HUES48 (cell line): ENCODE measurements at regions not wholly inside any gene's neighbourhood (a gene's known extent, or its start where the extent isn't known, plus 50 kb on each side); places are given as distances from the start of the nearest gene placed in this dataset.

Experiments
- H3K27ac ChIP-seq: one replicate; pipeline ENCODE4 v1.7.0; 2013; ENCODE audit warnings: low read depth, low read length, inconsistent platforms
- H3K27me3 ChIP-seq: 2 replicates; pipeline ENCODE4 v1.6.1; 2013; ENCODE audit warnings: mild to moderate bottlenecking, low read length; ENCODE audit not compliant: control insufficient read depth, insufficient read depth
- H3K36me3 ChIP-seq: 2 replicates; pipeline ENCODE4 v1.6.1; 2013; ENCODE audit warnings: low read length; ENCODE audit not compliant: control insufficient read depth, insufficient read depth
- H3K4me1 ChIP-seq: 2 replicates; pipeline ENCODE4 v1.6.1; 2013; ENCODE audit warnings: mild to moderate bottlenecking, low read length; ENCODE audit not compliant: control insufficient read depth, insufficient read depth
- H3K4me3 ChIP-seq: 2 replicates; pipeline ENCODE4 v1.5.1; 2013; ENCODE audit warnings: mild to moderate bottlenecking, low read depth, low read length
- H3K9ac ChIP-seq: 2 replicates; pipeline ENCODE4 v1.6.1; 2013; ENCODE audit warnings: mild to moderate bottlenecking, low read depth, low read length, moderate library complexity
- H3K9me3 ChIP-seq: 2 replicates; pipeline ENCODE4 v1.6.1; 2013; ENCODE audit warnings: low read length; ENCODE audit not compliant: control insufficient read depth, insufficient read depth

DNA sequence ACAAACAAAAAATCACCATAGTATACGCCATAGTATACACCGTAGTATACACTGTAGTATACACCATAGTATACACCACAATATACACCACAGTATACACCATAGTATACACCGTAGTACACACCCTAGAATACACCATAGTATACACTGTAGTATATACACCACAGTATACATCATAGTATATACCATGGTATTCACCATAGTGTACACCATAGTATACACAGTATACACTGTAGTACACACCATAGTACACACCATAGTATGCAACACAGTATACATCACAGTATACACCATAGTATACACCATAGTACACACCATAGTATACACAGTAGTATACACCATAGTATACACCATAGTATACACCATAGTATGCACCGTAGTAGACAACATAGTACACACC, 157.6 kb upstream of the ADARB2 start:
- H3K9ac ChIP-seq = no peak overlapping the region
- H3K36me3 ChIP-seq = no peaks in the 10 kb centered on the region
- H3K9me3 ChIP-seq = peaks cover under 1% of the 10 kb centered on the region; the same call in 1 of the 2 replicates
- H3K4me1 ChIP-seq = no peaks in the 10 kb centered on the region
- no peaks in the 10 kb centered on the region for H3K27me3 ChIP-seq
- no peak overlapping the region for H3K4me3 ChIP-seq
- H3K27ac ChIP-seq = no peak overlapping the region

DNA sequence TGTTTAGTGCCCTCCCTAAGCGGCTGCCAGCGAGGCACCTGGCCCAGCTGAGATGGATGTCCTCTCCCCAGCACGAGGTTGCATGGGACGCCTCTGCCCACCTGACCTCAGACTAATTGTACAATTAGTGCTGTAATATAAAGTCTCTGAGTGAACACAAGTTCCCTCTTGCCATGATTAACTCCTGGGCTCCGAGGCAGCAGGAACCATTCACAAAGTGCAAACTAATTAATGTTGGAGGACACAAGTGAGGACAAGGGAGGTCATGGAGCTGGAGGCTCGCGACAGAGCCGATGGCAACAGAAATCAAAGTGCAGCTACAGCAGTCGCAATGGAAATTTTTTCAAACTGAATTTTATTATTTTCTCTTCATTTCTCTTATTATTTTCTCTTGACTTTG, 156.6 kb upstream of the ADARB2 start:
- H3K27me3 ChIP-seq = no peaks in the 10 kb centered on the region
- no peaks in the 10 kb centered on the region for H3K4me1 ChIP-seq
- no peak overlapping the region for H3K4me3 ChIP-seq
- H3K27ac ChIP-seq = no peak overlapping the region
- no peaks in the 10 kb centered on the region for H3K36me3 ChIP-seq
- H3K9ac ChIP-seq = no peak overlapping the region
- no peaks in the 10 kb centered on the region for H3K9me3 ChIP-seq

DNA sequence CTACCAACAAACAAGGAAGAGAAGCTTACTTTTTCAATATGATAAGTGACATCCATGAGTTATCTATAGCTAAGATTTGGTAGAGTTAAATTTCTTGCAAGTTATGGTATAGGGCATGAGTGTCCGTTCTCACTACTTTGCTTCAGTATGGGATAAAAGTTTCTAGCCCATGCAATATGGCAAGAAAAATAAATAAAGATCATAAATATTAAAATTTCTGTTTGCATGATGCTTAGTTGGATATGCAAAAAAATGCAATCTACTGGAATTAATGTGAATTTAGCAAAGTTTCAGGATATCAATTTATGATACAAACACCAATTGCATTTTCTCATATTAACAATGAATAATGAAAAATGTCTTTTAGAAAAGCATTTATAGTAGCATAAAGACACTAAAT, 148.7 kb upstream of the ADARB2 start:
- H3K36me3 ChIP-seq = no peaks in the 10 kb centered on the region
- H3K9ac ChIP-seq = no peak overlapping the region
- H3K4me3 ChIP-seq = no peak overlapping the region
- H3K9me3 ChIP-seq = peaks cover 12% of the 10 kb centered on the region
- H3K27ac ChIP-seq = no peak overlapping the region
- H3K27me3 ChIP-seq = no peaks in the 10 kb centered on the region
- H3K4me1 ChIP-seq = no peaks in the 10 kb centered on the region

DNA sequence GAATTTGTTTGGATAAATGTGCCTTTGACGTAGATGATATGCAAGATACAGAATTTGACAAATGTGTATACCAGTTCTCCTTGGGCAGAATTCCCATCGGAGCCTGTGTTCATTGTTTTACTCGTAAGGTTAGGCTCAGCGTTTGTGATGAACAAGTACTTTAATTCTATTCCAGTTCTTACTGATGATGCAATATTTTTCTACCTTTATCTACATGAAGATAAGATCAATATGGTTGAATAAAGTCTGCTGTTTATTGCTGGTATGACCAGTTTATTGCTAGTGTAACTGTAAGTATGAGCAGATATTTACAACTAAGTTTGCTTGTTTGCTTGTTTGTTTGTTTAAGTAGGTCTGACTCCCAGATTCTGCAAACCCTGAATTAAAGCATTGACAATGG, 145.4 kb upstream of the ADARB2 start:
- H3K36me3 ChIP-seq = no peaks in the 10 kb centered on the region
- H3K27me3 ChIP-seq = no peaks in the 10 kb centered on the region
- no peak overlapping the region for H3K27ac ChIP-seq
- peaks cover 12% of the 10 kb centered on the region for H3K9me3 ChIP-seq
- no peaks in the 10 kb centered on the region for H3K4me1 ChIP-seq
- no peak overlapping the region for H3K4me3 ChIP-seq
- no peak overlapping the region for H3K9ac ChIP-seq

DNA sequence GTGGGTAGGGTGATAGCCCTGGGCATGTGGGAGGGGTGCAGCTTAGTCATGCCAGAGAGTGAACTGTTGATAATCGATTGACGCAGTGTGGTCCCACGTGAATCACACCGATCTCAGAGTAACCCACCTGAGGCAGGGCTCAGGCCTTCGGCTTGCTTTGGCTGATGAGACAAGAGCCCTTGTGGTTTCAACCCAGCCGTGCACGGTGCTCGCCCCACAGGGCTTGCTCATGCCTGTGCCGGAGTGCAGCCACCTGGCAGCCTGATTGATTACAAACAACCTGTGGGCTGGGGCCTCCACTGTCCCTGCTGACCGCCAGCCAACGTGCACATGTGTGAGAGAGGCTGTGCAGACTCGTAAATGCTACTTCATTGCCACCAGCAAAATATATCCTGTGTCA, 144.9 kb upstream of the ADARB2 start:
- no peaks in the 10 kb centered on the region for H3K4me1 ChIP-seq
- no peaks in the 10 kb centered on the region for H3K27me3 ChIP-seq
- H3K9me3 ChIP-seq = peaks cover 12% of the 10 kb centered on the region
- H3K27ac ChIP-seq = no peak overlapping the region
- no peaks in the 10 kb centered on the region for H3K36me3 ChIP-seq
- no peak overlapping the region for H3K4me3 ChIP-seq
- no peak overlapping the region for H3K9ac ChIP-seq

DNA sequence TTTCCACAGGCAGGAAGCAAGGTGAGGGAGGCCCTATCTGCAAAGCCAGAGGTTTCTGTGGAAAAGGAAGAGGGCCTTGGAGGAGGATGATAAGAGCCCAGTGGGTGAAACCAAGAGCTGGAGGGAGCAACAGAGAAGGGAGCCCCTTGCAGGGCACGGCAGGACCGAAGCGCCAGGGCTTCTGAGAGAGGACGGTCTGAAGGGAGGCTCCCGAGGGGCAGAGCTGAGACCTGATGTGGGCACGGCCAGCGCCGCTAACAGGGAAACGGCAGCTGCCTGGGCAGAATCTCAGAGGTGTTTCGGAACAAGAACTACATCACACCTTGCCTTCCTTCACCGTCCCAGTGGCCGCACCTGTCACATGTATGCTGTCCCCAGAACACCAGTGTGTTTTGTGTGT, 144.3 kb upstream of the ADARB2 start:
- Histone ChIP-seq H3K27me3 (no peaks in the 10 kb centered on the region), H3K9ac (no peak overlapping the region), H3K27ac (no peak overlapping the region), H3K36me3 (no peaks in the 10 kb centered on the region), H3K9me3 (peaks cover 8% of the 10 kb centered on the region), H3K4me1 (no peaks in the 10 kb centered on the region), H3K4me3 (no peak overlapping the region)

DNA sequence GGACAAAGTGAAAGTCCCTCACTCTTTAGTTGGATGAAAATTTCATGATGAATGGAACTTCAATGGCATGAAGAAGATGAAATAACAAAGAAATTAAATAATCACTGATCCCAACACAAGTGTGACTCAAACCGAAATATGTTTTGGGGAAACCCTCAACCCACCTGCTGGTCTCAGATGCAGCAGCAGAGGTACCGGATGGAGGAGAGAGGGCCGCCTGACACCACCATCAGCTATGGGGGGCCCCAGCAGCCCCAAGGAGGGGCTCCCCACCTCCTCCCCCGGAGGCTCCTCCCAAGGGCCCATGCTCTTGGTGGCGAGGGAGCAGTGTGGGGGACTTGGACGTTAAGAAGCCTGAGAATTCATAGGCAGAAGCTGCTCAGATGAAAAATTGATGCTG, 137.2 kb upstream of the ADARB2 start:
- H3K27ac ChIP-seq = no peak overlapping the region
- H3K4me1 ChIP-seq = no peaks in the 10 kb centered on the region
- no peaks in the 10 kb centered on the region for H3K36me3 ChIP-seq
- peaks cover 2% of the 10 kb centered on the region; the same call in 1 of the 2 replicates for H3K9me3 ChIP-seq
- H3K27me3 ChIP-seq = no peaks in the 10 kb centered on the region
- no peak overlapping the region for H3K9ac ChIP-seq
- no peak overlapping the region for H3K4me3 ChIP-seq

DNA sequence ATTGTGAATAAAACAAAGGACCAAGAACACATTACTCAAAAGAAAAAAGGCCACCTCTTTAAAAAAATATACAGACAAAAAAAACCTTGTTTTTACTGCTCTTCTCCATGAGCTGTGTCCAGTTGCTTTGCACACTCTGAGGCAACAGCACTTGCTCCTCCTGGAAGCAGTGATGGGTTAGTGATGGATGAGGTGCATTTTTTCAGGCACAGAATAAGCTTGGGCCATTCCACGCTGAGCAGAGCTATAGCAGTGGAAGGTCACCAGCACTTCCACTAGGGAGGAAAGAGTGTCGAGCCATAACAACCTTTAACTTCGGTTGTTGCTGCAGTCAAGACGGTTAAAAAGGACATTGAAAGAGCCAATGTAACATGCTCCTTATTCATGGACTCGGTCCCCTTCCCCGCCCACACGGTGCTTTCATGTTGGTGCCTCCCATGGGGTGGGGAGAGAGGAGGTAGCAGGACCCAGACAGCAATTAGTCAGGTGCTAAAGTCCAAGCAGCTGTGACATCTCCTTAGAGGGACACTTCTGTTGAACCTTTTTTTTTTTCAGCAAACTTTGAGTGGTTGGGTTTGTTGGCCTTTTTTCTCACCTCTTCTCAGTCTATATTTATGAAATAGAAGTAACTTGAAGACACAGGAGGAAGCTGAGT, 136.5 kb upstream of the ADARB2 start:
- H3K4me1 ChIP-seq = no peaks in the 10 kb centered on the region
- H3K9me3 ChIP-seq = peaks cover 2% of the 10 kb centered on the region; the same call in 1 of the 2 replicates
- H3K9ac ChIP-seq = no peak overlapping the region
- H3K36me3 ChIP-seq = no peaks in the 10 kb centered on the region
- no peak overlapping the region for H3K4me3 ChIP-seq
- H3K27me3 ChIP-seq = no peaks in the 10 kb centered on the region
- no peak overlapping the region for H3K27ac ChIP-seq

DNA sequence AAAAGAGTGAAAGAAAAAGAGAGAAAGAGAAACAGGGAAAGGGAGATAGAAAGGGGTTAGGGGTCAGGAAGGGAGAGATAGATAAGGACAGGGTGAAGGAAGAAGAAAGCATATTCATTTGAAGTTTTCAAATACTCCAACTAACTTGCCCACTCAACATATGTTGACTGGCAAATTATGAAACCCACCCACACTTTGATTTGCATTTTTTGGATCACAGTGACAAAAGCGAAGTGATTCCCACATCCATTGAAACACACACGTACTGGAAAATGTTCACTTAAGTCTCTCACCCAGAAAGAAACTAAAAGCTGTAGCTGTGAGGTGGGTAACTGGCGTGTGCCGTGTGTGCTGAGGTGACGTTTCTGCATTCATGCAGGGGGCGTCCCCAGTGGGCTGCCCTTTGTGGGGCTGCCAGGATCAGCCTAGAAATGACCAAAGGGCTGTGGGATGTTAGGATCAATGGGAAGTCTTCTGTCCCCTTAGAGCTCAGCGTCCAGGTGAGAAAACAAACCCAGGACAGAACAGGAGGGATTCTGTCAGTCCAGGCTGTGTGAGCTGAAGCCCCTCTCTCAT, 134.9 kb upstream of the ADARB2 start:
- H3K9ac ChIP-seq = no peak overlapping the region
- H3K36me3 ChIP-seq = no peaks in the 10 kb centered on the region
- H3K27me3 ChIP-seq = no peaks in the 10 kb centered on the region
- H3K4me3 ChIP-seq = no peak overlapping the region
- H3K9me3 ChIP-seq = peaks cover 2% of the 10 kb centered on the region; the same call in 1 of the 2 replicates
- H3K4me1 ChIP-seq = no peaks in the 10 kb centered on the region
- no peak overlapping the region for H3K27ac ChIP-seq

DNA sequence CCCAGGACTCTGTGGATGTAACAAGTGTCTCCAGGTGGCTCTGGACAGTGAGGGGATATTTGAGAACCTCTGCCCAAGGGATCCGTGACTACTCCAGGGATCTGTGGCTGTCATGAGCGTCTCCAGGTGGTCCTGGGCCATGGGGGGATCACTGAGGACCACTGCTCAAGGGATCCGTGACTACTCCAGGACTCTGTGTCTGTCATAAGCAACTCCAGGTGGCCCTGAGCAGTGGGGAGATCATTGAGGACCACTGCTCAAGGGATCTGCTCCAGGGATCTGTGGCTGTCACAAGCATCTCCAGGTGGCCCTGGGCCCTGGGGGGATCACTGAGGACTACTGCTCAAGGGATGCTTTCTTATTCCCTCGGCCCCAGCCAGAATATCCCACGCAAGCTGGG, 133.2 kb upstream of the ADARB2 start:
- H3K27ac ChIP-seq = no peak overlapping the region
- H3K9ac ChIP-seq = no peak overlapping the region
- no peaks in the 10 kb centered on the region for H3K36me3 ChIP-seq
- H3K4me1 ChIP-seq = no peaks in the 10 kb centered on the region
- H3K9me3 ChIP-seq = peaks cover 2% of the 10 kb centered on the region; the same call in 1 of the 2 replicates
- H3K27me3 ChIP-seq = no peaks in the 10 kb centered on the region
- H3K4me3 ChIP-seq = no peak overlapping the region

DNA sequence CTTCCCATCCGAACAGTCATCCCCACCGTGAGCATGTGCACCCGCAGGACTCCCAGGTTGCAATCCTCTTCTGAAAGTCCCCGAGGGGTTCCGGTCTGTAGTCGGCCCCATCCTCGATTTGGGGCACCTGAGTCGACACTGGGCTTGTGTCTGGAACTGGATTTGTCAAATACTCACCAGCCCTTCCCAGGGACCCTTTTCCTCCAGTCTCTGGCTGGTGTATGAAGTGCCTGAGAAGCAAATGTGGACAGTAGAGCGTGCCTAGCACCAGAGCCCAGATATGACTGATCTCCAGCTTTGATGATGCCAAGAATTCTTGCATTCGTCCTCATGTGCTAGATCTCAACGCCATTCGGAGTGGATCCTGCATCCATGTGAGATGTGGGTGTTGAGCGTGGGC, 132.5 kb upstream of the ADARB2 start:
- Histone ChIP-seq H3K9me3 (no peaks in the 10 kb centered on the region), H3K36me3 (no peaks in the 10 kb centered on the region), H3K27ac (no peak overlapping the region), H3K4me1 (no peaks in the 10 kb centered on the region), H3K9ac (no peak overlapping the region), H3K4me3 (no peak overlapping the region), H3K27me3 (no peaks in the 10 kb centered on the region)
